Left lung (tissue), 4 donors: ENCODE measurements at regions not wholly inside any gene's neighbourhood (a gene's known extent, or its start where the extent isn't known, plus 50 kb on each side); places are given as distances from the start of the nearest gene placed in this dataset.
"Not testable (repeated sequence)": the region's sequence is repeated elsewhere in the genome, so short reads cannot be mapped to it uniquely, and the experiment has no call there.

Experiments
- ATAC-seq: fragments of 200-7000 bp; cut with Tn5 transposase; one replicate; pipeline ENCODE4 v1.9.1; 2020; ENCODE audit warnings: moderate library complexity
- DNase-seq, 4 donors: peaks; one replicate each; pipeline ENCODE4 v3.0.0-alpha.2; 2013 to 2020
- H3K27ac ChIP-seq, 2 donors: fragments of 200-600 bp; sonication (generic) in 1 of 2; one replicate each; pipeline versions ENCODE4 v1.5.0 to v1.8.0; 2020 to 2021
- H3K27me3 ChIP-seq, 2 donors: fragments of 200-600 bp; sonication (generic) in 1 of 2; one replicate each; pipeline versions ENCODE4 v1.5.0 to v1.8.0; 2020 to 2021
- H3K36me3 ChIP-seq, 2 donors: fragments of 200-600 bp; sonication (generic) in 1 of 2; one replicate each; pipeline versions ENCODE4 v1.5.0 to v1.8.0; 2020 to 2021
- H3K4me1 ChIP-seq, 2 donors: fragments of 200-600 bp; one replicate each; pipeline ENCODE4 v1.8.0; 2021
- H3K4me3 ChIP-seq, 2 donors: fragments of 200-600 bp; sonication (generic) in 1 of 2; one replicate each; pipeline versions ENCODE4 v1.5.0 to v1.8.0; 2020 to 2021; ENCODE audit warnings: mild to moderate bottlenecking in 1 of 2
- H3K9me3 ChIP-seq, 2 donors: fragments of 200-600 bp; sonication (generic) in 1 of 2; one replicate each; pipeline versions ENCODE4 v1.5.0 to v1.8.0; 2020 to 2021
- intact Hi-C, 2 donors: fragments of 100-400 bp; cut with DNase I; formaldehyde crosslinking; loops; one replicate each; pipeline versions ENCODE4 v1.11.2 to v1.14.2; 2022
- TF ChIP-seq, protein P1 (sequence below), 2 donors: fragments of 200-600 bp; sonication (generic) in 1 of 2; IDR thresholded peaks; one replicate each; pipeline versions ENCODE4 v1.5.0 to v1.8.0; 2021; ENCODE audit warnings: antibody characterized with exemption in 2 of 2
- donor health status: DM: no; HTN: yes; CAD: no.
- donor health status: DM: no; HTN: no; CAD: no.

DNA sequence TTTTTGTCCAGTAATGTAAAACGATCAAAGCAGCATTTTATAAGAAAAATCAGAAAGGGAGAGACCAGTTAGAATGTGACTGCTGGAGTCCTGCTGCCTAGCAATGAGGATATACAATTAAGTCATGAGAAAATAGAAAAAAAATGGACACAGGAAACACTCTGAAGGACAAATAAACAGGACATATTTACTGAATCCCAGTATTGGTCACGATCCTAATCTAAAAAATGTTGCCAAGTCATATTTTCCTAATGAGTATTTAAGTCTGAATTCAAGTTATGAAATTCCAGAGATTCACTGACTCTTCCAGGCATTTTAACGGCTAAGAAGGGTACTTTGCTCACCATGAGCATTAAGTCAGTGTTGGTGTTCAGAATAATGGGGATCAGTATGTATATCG is 154.3 kb upstream of the CCDC54 start:
- DNase-seq: peak in 2 of 4 donors; percentile 57 to 64
- peak overlapping the region in 1 of 2 donors; percentile 31 for H3K27ac ChIP-seq
- H3K9me3 ChIP-seq: no peaks in the 10 kb centered on the region
- no peaks in the 10 kb centered on the region for H3K4me1 ChIP-seq
- no peak for ATAC-seq
- no peaks in the 10 kb centered on the region for H3K27me3 ChIP-seq
- intact Hi-C loops: no loop called here
- H3K4me3 ChIP-seq: no peak overlapping the region
- TF ChIP-seq, protein P1, sequence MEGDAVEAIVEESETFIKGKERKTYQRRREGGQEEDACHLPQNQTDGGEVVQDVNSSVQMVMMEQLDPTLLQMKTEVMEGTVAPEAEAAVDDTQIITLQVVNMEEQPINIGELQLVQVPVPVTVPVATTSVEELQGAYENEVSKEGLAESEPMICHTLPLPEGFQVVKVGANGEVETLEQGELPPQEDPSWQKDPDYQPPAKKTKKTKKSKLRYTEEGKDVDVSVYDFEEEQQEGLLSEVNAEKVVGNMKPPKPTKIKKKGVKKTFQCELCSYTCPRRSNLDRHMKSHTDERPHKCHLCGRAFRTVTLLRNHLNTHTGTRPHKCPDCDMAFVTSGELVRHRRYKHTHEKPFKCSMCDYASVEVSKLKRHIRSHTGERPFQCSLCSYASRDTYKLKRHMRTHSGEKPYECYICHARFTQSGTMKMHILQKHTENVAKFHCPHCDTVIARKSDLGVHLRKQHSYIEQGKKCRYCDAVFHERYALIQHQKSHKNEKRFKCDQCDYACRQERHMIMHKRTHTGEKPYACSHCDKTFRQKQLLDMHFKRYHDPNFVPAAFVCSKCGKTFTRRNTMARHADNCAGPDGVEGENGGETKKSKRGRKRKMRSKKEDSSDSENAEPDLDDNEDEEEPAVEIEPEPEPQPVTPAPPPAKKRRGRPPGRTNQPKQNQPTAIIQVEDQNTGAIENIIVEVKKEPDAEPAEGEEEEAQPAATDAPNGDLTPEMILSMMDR (IDR thresholded peaks at IDR 0.05): no peak
- no peaks in the 10 kb centered on the region for H3K36me3 ChIP-seq

DNA sequence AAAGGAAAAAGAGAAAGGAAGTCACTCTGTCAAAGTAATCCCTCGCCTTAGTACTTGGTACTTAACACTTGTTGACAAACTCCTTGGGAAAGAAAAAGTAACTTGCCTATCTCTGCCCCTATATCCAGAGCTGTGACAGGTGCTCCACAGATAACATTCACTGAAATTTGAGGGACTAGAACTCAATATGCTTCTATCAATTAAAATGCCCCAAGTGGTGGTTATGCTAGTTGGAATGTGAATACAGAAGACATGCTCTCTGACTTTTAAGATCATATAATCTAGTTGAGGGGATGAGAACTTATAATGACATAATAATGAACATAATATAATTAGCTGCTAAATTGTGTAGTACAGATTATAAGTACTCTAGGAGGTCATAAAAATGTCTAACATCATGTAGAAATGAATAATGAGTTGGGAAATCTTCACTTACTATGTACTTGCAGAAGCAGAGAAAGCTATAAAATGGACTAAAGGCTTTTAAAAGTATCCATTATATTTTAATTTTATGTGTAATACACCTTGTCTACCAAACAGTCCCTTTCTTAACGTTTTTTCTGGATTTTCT is 153.1 kb upstream of the CCDC54 start:
- no peak for DNase-seq
- ATAC-seq: no peak
- TF ChIP-seq, protein P1 (IDR thresholded peaks at IDR 0.05): no peak
- H3K4me1 ChIP-seq: no peaks in the 10 kb centered on the region
- no peaks in the 10 kb centered on the region for H3K36me3 ChIP-seq
- intact Hi-C loops: no loop called here
- no peaks in the 10 kb centered on the region for H3K9me3 ChIP-seq
- H3K4me3 ChIP-seq: no peak overlapping the region
- H3K27ac ChIP-seq: no peak overlapping the region
- H3K27me3 ChIP-seq: no peaks in the 10 kb centered on the region

- no peaks in the 10 kb centered on the region for H3K27me3 ChIP-seq
- H3K27ac ChIP-seq: no peak overlapping the region
- H3K36me3 ChIP-seq: no peaks in the 10 kb centered on the region
- H3K9me3 ChIP-seq: no peaks in the 10 kb centered on the region
- intact Hi-C loops: no loop called here
- DNase-seq: no peak
- TF ChIP-seq, protein P1 (IDR thresholded peaks at IDR 0.05): no peak
- H3K4me3 ChIP-seq: no peak overlapping the region
- no peaks in the 10 kb centered on the region for H3K4me1 ChIP-seq
- no peak for ATAC-seq
Observed at GRCh38 chr3:107227091-107227490, 150.1 kb upstream of the CCDC54 start.

DNA sequence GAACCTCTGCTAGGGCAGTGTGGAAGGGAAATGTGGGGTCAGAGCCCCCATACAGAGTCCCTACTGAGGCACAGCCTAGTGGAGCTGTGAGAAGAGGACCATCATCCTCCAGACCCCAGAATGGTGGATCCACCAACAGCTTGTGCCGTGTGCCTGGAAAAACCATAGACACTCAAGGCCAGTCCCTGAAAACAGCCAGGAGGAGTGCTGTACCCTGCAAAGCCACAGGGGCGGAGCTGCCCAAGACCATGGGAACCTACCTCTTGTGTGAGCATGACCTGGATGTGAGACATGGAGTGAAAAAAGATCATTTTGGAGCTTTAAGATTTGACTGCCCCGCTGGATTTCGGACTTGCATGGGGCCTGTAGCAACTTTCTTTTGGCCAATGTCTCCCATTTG is 143.4 kb upstream of the CCDC54 start:
- not testable (repeated sequence) for H3K9me3 ChIP-seq, ATAC-seq, DNase-seq, H3K36me3 ChIP-seq, H3K4me1 ChIP-seq, H3K27ac ChIP-seq, H3K27me3 ChIP-seq, H3K4me3 ChIP-seq
- intact Hi-C loops: loop anchor here in 1 of 2 donors (10.0 kb wide), 1 partner anchor 1241 kb away; no protein-coding TSS in a partner anchor

GRCh38 chr3:107235193-107235927 is 141.9 kb upstream of the CCDC54 start:
- Histone ChIP-seq H3K9me3 (no peaks in the 10 kb centered on the region), H3K4me3 (peak overlapping the region; percentile 23 to 33), H3K27me3 (no peaks in the 10 kb centered on the region), H3K27ac (peak overlapping the region in 1 of 2 donors; percentile 68), H3K4me1 (peaks cover 0 to 6% of the 10 kb centered on the region in 2 donors), H3K36me3 (no peaks in the 10 kb centered on the region)
- TF ChIP-seq, protein P1 (IDR thresholded peaks at IDR 0.05): no peak
- DNase-seq: no peak
- intact Hi-C loops: loop anchor here in 1 of 2 donors (10.0 kb wide), 1 partner anchor 1239 kb away; no protein-coding TSS in a partner anchor
- ATAC-seq: peak; percentile 46
